Dendritic cell treated with granulocyte-macrophage colony-stimulating factor and Interleukin-4, amounts not matched to agents 40 ng/mL and 50 ng/mL, for 4 days (primary cell): ENCODE measurements at regions not wholly inside any gene's neighbourhood (a gene's known extent, or its start where the extent isn't known, plus 50 kb on each side); places are given as distances from the start of the nearest gene placed in this dataset.
"Not testable (repeated sequence)": the region's sequence is repeated elsewhere in the genome, so short reads cannot be mapped to it uniquely, and the experiment has no call there.

Experiments used
- H3K27ac Mint-ChIP-seq: one replicate; pipeline ENCODE4 v1.8.0; 2022; ENCODE audit warnings: mild to moderate bottlenecking, mixed read lengths
- H3K27me3 Mint-ChIP-seq: one replicate; pipeline ENCODE4 v1.8.0; 2022; ENCODE audit warnings: mild to moderate bottlenecking, mixed read lengths
- H3K36me3 Mint-ChIP-seq: one replicate; pipeline ENCODE4 v1.8.0; 2022; ENCODE audit warnings: low read depth, mixed read lengths
- H3K4me1 Mint-ChIP-seq: one replicate; pipeline ENCODE4 v1.8.0; 2022; ENCODE audit warnings: low read depth, mixed read lengths
- H3K4me3 Mint-ChIP-seq: one replicate; pipeline ENCODE4 v1.8.0; 2022; ENCODE audit warnings: mild to moderate bottlenecking, moderate library complexity, mixed read lengths
- H3K9me3 Mint-ChIP-seq: one replicate; pipeline ENCODE4 v1.8.0; 2022; ENCODE audit warnings: mixed read lengths
- intact Hi-C: fragments of 100-400 bp; cut with micrococcal nuclease; formaldehyde crosslinking; loops from one replicate; pipeline ENCODE4 v1.15.0; 2022

- Mint-ChIP-seq H3K36me3 (no peaks in the 10 kb centered on the region), H3K27me3 (no peaks in the 10 kb centered on the region), H3K4me1 (no peaks in the 10 kb centered on the region), H3K9me3 (peaks cover 19% of the 10 kb centered on the region), H3K4me3 (no peak overlapping the region), H3K27ac (no peak overlapping the region)
- intact Hi-C loops, result no loop called here
Measured at GRCh38 chr2:185393091-185393490, 345.5 kb upstream of the FSIP2 start.

- no peaks in the 10 kb centered on the region for H3K27me3 Mint-ChIP-seq
- no peaks in the 10 kb centered on the region for H3K36me3 Mint-ChIP-seq
- H3K4me3 Mint-ChIP-seq, result no peak overlapping the region
- peaks cover 8% of the 10 kb centered on the region for H3K9me3 Mint-ChIP-seq
- intact Hi-C loops, result no loop called here
- no peaks in the 10 kb centered on the region for H3K4me1 Mint-ChIP-seq
- no peak overlapping the region for H3K27ac Mint-ChIP-seq
Measured at GRCh38 chr2:185402474-185402873, 336.1 kb upstream of the FSIP2 start.

GRCh38 chr2:185404578-185404977 lies 334.0 kb upstream of the FSIP2 start:
- peaks cover under 1% of the 10 kb centered on the region for H3K9me3 Mint-ChIP-seq
- intact Hi-C loops, result no loop called here
- H3K4me1 Mint-ChIP-seq, result no peaks in the 10 kb centered on the region
- H3K4me3 Mint-ChIP-seq, result no peak overlapping the region
- no peak overlapping the region for H3K27ac Mint-ChIP-seq
- H3K27me3 Mint-ChIP-seq, result no peaks in the 10 kb centered on the region
- no peaks in the 10 kb centered on the region for H3K36me3 Mint-ChIP-seq

- no peaks in the 10 kb centered on the region for H3K27me3 Mint-ChIP-seq
- no peaks in the 10 kb centered on the region for H3K9me3 Mint-ChIP-seq
- intact Hi-C loops, result no loop called here
- H3K27ac Mint-ChIP-seq, result no peak overlapping the region
- no peaks in the 10 kb centered on the region for H3K36me3 Mint-ChIP-seq
- H3K4me3 Mint-ChIP-seq, result no peak overlapping the region
- H3K4me1 Mint-ChIP-seq, result no peaks in the 10 kb centered on the region
Measured at GRCh38 chr2:185417111-185417510, 321.5 kb upstream of the FSIP2 start.

DNA sequence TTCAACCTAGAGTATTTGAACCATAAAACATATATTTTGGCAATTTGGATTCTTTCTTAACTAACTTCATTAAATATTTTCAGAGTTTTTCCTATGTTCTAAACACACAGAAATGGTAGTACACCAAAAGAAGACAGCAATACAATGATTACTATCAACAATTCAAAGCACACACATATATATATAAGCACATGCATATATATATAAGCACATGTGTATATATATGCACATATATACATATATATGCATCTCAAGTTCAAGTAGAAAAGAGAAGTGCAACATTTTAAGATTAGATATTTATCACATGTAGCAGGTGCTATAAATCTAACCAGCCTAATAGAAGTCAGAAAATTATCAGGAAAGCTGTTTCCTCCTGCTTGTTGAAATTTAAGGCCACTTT lies 320.9 kb upstream of the FSIP2 start:
- Mint-ChIP-seq H3K27me3 (no peaks in the 10 kb centered on the region), H3K9me3 (no peaks in the 10 kb centered on the region), H3K27ac (no peak overlapping the region), H3K36me3 (no peaks in the 10 kb centered on the region), H3K4me3 (no peak overlapping the region), H3K4me1 (no peaks in the 10 kb centered on the region)
- intact Hi-C loops, result no loop called here

- H3K27ac Mint-ChIP-seq, H3K27me3 Mint-ChIP-seq, H3K4me1 Mint-ChIP-seq, H3K36me3 Mint-ChIP-seq, intact Hi-C loops, H3K4me3 Mint-ChIP-seq: not testable (repeated sequence)
- H3K9me3 Mint-ChIP-seq, result peaks cover 14% of the 10 kb centered on the region
Measured at GRCh38 chr2:185424958-185425629, 313.5 kb upstream of the FSIP2 start.

GRCh38 chr2:185428000-185428399 lies 310.6 kb upstream of the FSIP2 start:
- H3K27ac Mint-ChIP-seq, result no peak overlapping the region
- intact Hi-C loops, result no loop called here
- no peaks in the 10 kb centered on the region for H3K4me1 Mint-ChIP-seq
- peaks cover 18% of the 10 kb centered on the region for H3K9me3 Mint-ChIP-seq
- no peaks in the 10 kb centered on the region for H3K36me3 Mint-ChIP-seq
- H3K27me3 Mint-ChIP-seq, result no peaks in the 10 kb centered on the region
- H3K4me3 Mint-ChIP-seq, result no peak overlapping the region

DNA sequence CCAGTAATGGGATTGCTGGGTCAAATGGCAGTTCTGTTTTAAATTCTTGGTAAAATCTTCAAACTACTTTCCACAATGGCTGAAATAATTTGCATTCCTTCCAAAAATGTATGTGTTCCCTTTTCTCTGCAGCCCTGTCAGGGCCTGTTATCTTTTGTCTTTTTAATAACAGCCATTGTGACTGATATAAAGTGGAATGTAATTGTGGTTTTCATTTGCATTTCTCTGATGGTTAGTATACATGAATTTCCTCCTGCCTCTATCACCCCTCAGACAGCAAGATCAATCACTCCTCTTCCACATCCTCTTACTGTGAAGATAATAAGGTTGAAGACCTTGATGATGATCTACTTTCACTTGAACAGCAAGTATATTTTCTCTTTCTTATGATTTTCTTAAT lies 304.8 kb upstream of the FSIP2 start:
- H3K9me3 Mint-ChIP-seq, result peaks cover 34% of the 10 kb centered on the region
- no peaks in the 10 kb centered on the region for H3K4me1 Mint-ChIP-seq
- H3K27ac Mint-ChIP-seq, result no peak overlapping the region
- no peaks in the 10 kb centered on the region for H3K27me3 Mint-ChIP-seq
- intact Hi-C loops, result no loop called here
- H3K36me3 Mint-ChIP-seq, result no peaks in the 10 kb centered on the region
- no peak overlapping the region for H3K4me3 Mint-ChIP-seq

DNA sequence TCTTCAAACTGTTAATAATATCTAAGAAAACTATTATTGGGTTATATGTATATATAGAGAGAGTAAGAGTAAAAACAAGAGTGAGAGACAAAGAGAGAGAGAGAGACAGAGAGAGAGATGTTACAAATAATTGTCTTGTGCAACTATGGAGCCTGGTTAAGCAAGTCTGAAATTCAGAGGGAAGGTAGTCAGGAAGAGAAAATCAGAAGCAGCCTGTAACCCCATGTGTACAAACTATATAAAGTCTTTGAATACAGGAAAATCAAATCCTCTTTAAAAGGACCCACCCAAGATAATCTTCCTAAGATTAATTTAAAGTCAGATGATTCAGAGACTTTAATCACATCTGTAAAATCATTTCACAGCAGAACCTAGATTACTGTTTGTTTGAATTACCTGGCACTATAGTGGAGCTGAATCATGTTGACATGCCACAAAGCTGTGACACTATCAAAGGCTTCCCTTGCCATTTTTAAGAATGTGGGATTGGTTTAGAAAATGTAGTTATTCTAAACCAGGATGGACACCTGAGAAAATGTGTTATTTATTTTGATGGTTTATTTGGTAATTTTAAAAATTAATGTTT lies 301.7 kb upstream of the FSIP2 start:
- Mint-ChIP-seq H3K9me3 (peaks cover 37% of the 10 kb centered on the region), H3K36me3 (no peaks in the 10 kb centered on the region), H3K4me1 (no peaks in the 10 kb centered on the region), H3K27ac (no peak overlapping the region), H3K27me3 (no peaks in the 10 kb centered on the region), H3K4me3 (no peak overlapping the region)
- intact Hi-C loops, result no loop called here

- Mint-ChIP-seq H3K4me3 (no peak overlapping the region), H3K27me3 (no peaks in the 10 kb centered on the region), H3K27ac (no peak overlapping the region), H3K36me3 (no peaks in the 10 kb centered on the region), H3K4me1 (no peaks in the 10 kb centered on the region), H3K9me3 (peaks cover 28% of the 10 kb centered on the region)
- intact Hi-C loops, result no loop called here
Measured at GRCh38 chr2:185441486-185442005, 297.1 kb upstream of the FSIP2 start.

- Mint-ChIP-seq H3K4me1 (no peaks in the 10 kb centered on the region), H3K27ac (no peak overlapping the region), H3K27me3 (no peaks in the 10 kb centered on the region), H3K4me3 (no peak overlapping the region), H3K36me3 (no peaks in the 10 kb centered on the region), H3K9me3 (peaks cover 20% of the 10 kb centered on the region)
- intact Hi-C loops, result no loop called here
Measured at GRCh38 chr2:185456517-185456916, 282.1 kb upstream of the FSIP2 start.

DNA sequence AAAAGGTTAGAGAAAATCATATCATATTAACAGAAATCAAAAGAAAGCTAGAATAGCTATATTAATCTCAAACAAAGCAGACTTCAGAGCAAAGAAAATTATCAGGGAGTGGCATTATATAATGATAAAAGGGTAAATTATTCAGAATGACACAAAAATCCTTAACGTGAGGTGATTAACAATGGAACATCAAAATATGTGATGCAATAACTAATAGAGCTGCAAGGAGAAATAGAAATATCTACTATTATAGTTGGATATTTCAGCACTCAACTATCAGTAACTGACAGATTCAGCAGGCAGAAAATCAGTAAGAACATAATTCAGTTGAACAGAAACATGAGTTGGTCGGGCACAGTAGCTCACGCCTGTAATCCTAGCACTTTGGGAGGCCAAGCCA lies 275.1 kb upstream of the FSIP2 start:
- H3K4me1 Mint-ChIP-seq, result no peaks in the 10 kb centered on the region
- intact Hi-C loops, result no loop called here

GRCh38 chr2:185466915-185467314 lies 271.7 kb upstream of the FSIP2 start:
- intact Hi-C loops, result no loop called here
- peaks cover 6% of the 10 kb centered on the region for H3K9me3 Mint-ChIP-seq
- no peaks in the 10 kb centered on the region for H3K4me1 Mint-ChIP-seq
- no peaks in the 10 kb centered on the region for H3K27me3 Mint-ChIP-seq
- H3K36me3 Mint-ChIP-seq, result no peaks in the 10 kb centered on the region
- H3K27ac Mint-ChIP-seq, result no peak overlapping the region
- H3K4me3 Mint-ChIP-seq, result no peak overlapping the region

More for the DNA sequence above, 275.1 kb upstream of the FSIP2 start:
- Mint-ChIP-seq H3K27ac (no peak overlapping the region), H3K4me3 (no peak overlapping the region), H3K36me3 (no peaks in the 10 kb centered on the region), H3K27me3 (no peaks in the 10 kb centered on the region), H3K9me3 (peaks cover 6% of the 10 kb centered on the region)

- H3K27me3 Mint-ChIP-seq, result no peaks in the 10 kb centered on the region
- H3K4me3 Mint-ChIP-seq, result no peak overlapping the region
- H3K27ac Mint-ChIP-seq, result no peak overlapping the region
- peaks cover 21% of the 10 kb centered on the region for H3K9me3 Mint-ChIP-seq
- no peaks in the 10 kb centered on the region for H3K4me1 Mint-ChIP-seq
- no peaks in the 10 kb centered on the region for H3K36me3 Mint-ChIP-seq
- intact Hi-C loops, result no loop called here
Measured at GRCh38 chr2:185471441-185471840, 267.2 kb upstream of the FSIP2 start.

DNA sequence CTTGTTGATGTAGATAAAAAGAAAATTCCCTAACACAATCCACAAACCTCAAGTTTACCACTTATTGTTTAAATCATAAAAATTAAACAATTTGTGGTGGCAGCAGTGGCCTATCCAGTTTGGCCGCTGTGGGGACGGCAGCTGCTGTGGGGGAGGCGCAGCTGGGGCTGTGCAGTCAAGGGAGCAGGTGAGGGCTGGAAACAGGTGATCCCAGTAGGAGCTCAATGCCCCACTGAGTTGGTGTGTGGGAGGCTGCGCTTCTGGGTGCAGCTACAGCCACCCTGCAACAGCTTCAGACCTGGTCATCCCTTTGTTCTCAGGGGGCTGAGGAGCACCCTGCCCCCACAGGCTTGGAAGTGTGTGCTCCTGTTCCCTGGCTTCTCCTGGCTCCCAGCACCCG lies 266.0 kb upstream of the FSIP2 start:
- H3K4me3 Mint-ChIP-seq, result no peak overlapping the region
- H3K9me3 Mint-ChIP-seq, result peaks cover 28% of the 10 kb centered on the region
- H3K27me3 Mint-ChIP-seq, result no peaks in the 10 kb centered on the region
- no peaks in the 10 kb centered on the region for H3K36me3 Mint-ChIP-seq
- no peak overlapping the region for H3K27ac Mint-ChIP-seq
- no peaks in the 10 kb centered on the region for H3K4me1 Mint-ChIP-seq
- intact Hi-C loops, result no loop called here
